AG09309 (cell line): ENCODE measurements at regions not wholly inside any gene's neighbourhood (a gene's known extent, or its start where the extent isn't known, plus 50 kb on each side); places are given as distances from the start of the nearest gene placed in this dataset.
"Not testable (repeated sequence)": the region's sequence is repeated elsewhere in the genome, so short reads cannot be mapped to it uniquely, and the experiment has no call there.

ENCODE experiments used
- DNase-seq: peaks from one replicate; pipeline ENCODE4 v3.0.0-alpha.2; 2010; ENCODE audit warnings: low read depth
- H3K4me3 ChIP-seq: 2 replicates; pipeline ENCODE4 v1.5.1; 2011; ENCODE audit warnings: mild to moderate bottlenecking, low read depth, low read length, moderate library complexity; ENCODE audit not compliant: control insufficient read depth
- TF ChIP-seq, protein P1 (sequence below): IDR thresholded peaks from 2 replicates; pipeline ENCODE4 v1.5.1; 2011; ENCODE audit warnings: mild to moderate bottlenecking, low read depth, low read length, inconsistent platforms; ENCODE audit not compliant: insufficient read depth, control insufficient read depth; ENCODE audit errors: missing control alignments

DNA sequence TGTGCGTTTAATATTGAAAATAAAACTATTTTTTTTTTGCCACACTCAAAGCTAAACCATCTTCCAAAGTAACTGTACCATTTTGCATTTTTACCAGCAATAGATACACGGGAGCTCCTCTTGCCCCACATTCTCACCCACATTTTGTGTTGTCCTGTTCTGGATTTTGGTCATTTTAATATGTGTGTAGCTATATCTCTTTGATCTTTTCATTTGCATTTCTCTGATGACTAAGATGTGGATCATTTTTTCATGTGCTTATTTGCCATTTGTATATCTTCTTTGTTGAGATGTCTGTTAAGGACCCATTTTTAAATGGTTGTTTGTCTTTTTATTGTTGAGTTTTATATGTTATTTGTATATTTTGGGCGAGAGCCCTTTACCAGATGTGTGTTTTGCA lies 1543.5 kb downstream of the GRIK2 start:
- DNase-seq, result no peak
- TF ChIP-seq, protein P1, sequence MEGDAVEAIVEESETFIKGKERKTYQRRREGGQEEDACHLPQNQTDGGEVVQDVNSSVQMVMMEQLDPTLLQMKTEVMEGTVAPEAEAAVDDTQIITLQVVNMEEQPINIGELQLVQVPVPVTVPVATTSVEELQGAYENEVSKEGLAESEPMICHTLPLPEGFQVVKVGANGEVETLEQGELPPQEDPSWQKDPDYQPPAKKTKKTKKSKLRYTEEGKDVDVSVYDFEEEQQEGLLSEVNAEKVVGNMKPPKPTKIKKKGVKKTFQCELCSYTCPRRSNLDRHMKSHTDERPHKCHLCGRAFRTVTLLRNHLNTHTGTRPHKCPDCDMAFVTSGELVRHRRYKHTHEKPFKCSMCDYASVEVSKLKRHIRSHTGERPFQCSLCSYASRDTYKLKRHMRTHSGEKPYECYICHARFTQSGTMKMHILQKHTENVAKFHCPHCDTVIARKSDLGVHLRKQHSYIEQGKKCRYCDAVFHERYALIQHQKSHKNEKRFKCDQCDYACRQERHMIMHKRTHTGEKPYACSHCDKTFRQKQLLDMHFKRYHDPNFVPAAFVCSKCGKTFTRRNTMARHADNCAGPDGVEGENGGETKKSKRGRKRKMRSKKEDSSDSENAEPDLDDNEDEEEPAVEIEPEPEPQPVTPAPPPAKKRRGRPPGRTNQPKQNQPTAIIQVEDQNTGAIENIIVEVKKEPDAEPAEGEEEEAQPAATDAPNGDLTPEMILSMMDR, result no peak
- H3K4me3 ChIP-seq, result no peak overlapping the region

DNA sequence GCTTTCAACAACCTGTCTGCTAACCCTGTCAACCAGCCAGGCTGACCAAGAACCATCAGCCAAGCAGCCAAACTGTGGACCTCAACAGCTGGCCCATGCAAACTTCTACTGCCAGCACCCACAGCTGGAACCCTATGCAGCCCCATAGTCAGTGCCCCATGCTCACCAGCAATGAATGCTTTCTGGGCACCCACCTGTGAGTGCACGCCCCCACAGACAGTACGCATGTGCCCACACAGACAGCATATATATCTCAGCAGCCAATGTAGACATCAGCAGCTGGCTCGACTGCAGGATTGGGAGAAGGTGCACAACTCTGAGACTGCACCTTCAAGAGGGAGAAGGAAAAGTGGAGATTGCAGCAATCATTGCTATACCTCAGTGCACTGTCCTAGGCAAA lies 1534.6 kb downstream of the GRIK2 start:
- no peak for DNase-seq
- TF ChIP-seq, protein P1, result no peak
- H3K4me3 ChIP-seq, result no peak overlapping the region

DNA sequence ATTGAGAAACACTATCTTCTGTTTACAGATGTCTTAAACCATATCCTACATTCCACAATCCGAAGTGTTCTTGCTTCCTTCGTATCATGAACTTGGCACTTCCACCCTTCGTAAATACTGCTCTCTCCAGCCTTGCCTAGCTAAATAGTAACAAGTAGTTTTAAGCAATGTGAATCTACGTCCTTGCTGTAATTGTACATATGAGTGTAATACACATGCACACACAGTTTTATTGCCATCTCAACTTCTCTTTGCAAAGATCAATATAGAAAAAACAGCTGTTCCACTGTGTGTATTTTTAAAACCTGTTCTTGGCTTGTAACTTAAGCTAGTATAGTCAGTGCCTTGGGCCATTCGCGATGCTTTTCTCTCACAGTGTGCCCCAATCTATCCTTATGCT lies 1524.7 kb downstream of the GRIK2 start:
- TF ChIP-seq, protein P1, result no peak
- no peak for DNase-seq
- no peak overlapping the region for H3K4me3 ChIP-seq

DNA sequence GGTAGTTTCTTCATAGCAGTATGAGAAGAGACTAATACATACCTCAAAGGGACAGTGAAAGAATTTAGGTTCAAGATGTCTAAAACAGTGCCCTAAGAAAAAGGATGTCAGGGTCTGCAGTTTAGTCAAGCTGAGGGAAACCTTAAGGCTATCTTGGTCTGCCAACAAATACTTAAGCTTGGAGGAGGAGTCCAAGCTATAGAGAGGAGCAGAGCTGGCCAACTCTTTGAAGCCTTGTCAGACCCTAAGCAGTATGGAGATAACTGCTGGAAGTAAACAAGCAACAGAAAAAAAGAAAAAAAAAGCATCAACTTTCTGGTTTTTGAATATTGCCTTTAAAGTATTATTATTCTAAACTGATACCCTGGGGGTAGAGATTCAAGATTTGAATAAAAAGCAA lies 1518.1 kb downstream of the GRIK2 start:
- no peak for DNase-seq

DNA sequence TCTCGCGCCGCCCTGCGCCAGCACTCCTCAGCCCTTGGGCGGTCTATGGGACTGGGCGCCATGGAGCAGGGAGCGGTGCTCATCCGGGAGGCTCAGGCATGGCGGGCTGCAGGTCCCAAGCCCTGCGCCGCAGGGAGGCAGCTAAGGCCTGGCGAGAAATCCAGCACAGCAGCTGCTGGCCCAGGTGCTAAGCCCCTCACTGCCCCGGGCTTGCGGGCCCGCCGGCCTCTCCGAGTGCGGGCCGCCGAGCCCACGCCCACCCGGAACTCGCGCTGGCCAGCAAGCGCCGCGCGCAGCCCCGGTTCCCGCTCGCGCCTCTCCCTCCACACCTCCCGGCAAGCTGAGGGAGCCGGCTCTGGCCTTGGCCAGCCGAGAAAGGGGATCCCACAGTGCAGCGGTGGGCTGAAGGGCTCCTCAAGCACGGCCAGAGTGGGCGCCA lies 1517.2 kb downstream of the GRIK2 start:
- H3K4me3 ChIP-seq, DNase-seq: not testable (repeated sequence)

More for the DNA sequence above, 1518.1 kb downstream of the GRIK2 start:
- TF ChIP-seq, protein P1, result no peak
- H3K4me3 ChIP-seq, result no peak overlapping the region

DNA sequence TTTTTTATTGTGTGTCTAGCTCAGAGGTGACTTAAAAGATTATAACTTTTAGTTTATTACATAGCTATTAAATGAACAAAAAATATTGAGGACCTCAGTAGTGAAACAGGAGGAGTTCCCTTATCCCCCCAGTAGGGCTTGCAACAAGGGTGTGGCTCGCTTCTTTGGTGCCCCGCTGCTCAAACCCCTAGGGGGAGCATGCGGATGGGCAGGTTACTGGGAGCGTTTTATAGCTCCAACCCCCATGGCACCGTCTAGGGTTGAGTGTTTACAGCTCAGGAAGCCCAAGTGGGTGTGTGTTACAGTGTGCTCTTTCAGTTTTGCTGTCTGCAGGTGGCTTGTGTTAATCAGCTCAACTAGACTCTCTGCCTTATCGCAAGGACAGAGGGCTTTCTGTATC lies 1513.7 kb downstream of the GRIK2 start:
- no peak overlapping the region for H3K4me3 ChIP-seq
- no peak for DNase-seq
- TF ChIP-seq, protein P1, result no peak

DNA sequence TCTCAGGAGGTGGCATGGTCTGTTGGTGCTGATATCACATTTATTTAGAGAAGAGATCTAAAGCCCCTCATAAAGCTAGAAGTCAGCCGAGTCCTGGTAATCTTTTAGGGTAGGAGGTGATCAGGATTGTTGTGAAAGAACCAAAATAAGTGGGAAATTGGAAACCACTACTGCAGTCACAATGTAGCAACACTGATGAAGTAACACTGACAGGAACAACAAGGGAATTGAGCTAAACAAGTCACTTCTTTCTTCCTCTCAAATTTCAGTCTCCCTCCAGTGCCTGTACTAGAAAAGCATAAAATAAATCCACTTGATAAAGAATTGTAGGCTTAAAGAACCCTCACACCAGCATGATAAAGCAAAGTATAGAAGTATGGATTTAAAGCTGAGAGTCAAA lies 1509.0 kb downstream of the GRIK2 start:
- TF ChIP-seq, protein P1, result no peak
- DNase-seq, result no peak

More for the DNA sequence above, 1509.0 kb downstream of the GRIK2 start:
- H3K4me3 ChIP-seq, result no peak overlapping the region
